Right ventricle myocardium inferior (tissue), 1 donor: ENCODE measurements at regions not wholly inside any gene's neighbourhood (a gene's known extent, or its start where the extent isn't known, plus 50 kb on each side); places are given as distances from the start of the nearest gene placed in this dataset.

Source experiments
- ATAC-seq: fragments of 200-7000 bp; cut with Tn5 transposase; one replicate; pipeline ENCODE4 v1.9.1; 2020; ENCODE audit warnings: mild to moderate bottlenecking, moderate library complexity
- DNase-seq: peaks from one replicate; pipeline ENCODE4 v3.0.0; 2021; ENCODE audit errors: missing footprints
- intact Hi-C: fragments of 100-400 bp; cut with DNase I; formaldehyde crosslinking; loops from one replicate; pipeline ENCODE4 v1.11.0; 2022
- donor health status: DM: no; HTN: yes; CAD: no; lungs with severe emphysema.

DNA sequence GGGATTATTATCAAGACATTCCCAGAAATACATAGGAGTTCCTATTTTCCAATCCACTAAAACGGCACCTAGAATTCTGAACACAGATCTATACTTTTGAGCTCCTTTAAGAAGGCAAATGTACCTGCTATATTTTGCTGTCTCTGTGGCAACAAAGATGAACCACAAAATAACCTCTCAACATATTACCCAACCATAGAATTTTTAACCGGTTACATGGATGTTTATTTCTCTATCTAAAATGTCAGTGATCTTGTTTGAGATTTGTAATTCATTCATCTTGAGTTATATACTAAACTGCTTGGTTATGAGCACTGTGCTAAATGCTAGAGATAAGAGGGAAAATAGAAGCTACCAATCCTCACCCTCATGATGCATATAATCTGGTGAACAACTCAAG lies 117.5 kb upstream of the HMGCLL1 start:
- intact Hi-C loops, result no loop called here
- ATAC-seq, result no peak
- DNase-seq, result no peak

DNA sequence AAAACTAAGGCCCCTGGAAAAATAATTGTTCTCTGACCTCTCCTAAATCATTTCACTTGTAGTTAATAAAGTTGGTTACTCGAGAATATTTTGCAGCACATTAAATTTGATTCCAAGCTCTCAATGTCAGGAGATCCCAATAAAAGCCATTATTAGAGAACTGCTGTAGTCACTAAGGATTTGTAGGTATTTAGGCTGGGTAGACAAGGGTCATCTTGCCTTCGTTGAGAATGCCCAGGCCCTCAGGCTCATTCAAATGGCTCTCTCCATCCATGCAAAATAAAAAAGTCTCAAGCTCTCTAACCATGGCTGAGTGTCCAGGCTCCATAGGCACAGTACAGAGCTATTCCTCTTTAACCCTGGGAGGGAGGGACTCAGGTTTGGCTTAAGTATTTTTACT lies 117.0 kb upstream of the HMGCLL1 start:
- intact Hi-C loops, result no loop called here

DNA sequence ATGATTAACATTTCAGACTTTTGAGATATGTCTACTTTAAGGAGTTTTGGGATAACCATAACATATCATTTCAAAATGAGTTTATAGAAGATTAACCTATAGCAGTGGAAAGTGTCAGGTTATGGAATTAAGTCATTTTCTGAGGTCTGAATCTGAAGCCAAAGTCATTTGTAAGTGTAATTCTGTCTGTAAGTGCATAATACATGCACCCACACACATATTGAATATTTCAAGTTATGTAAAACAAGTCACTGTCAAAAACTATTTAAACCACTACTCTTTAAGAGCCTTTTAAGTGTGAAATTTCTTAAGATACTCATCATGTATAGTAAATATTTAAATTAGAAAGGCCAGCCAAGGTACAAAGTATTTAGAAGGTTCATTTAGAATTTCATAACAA lies 115.8 kb upstream of the HMGCLL1 start:
- ATAC-seq (no peak), DNase-seq (no peak)
- intact Hi-C loops, result no loop called here

More for the DNA sequence above, 117.0 kb upstream of the HMGCLL1 start:
- ATAC-seq (no peak), DNase-seq (no peak)

DNA sequence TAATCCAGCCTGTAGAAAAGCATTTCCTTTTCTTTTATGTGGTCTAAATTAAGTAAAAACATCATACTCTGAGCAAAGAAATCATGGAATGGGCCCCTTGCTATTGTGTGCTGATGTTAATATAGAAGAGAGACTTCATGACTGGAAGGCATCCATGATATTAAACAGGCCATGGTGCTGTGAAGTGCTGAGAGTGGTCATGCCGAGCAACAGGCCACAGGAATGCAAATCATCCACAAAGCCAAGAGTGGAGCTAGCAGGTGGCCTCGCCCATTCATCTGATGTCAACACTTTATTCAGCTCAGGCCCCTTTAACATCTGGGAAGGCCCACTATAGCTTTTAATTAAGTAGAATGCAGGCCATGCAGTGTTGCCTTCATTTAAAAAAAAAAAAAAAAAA lies 115.2 kb upstream of the HMGCLL1 start:
- ATAC-seq, result peak; percentile 91
- intact Hi-C loops, result no loop called here
- no peak for DNase-seq

DNA sequence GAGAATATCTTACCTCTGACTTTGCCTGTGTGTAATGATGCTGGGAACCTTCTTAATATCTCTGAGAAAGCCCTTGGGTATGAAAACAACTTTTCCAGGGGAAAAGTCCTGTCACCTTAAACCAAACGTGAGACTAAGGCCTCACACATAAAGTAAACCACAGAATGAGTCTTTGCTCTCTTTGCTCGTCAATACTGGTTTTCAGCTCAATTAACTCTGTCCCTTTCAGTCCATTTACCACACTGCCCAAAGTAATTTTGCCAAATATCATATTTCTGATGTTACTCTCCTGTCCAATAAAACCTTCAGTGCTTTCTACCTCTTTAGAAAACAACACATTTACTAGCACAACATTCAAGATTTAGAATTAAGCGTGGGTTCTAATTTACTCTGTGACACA lies 100.5 kb upstream of the HMGCLL1 start:
- intact Hi-C loops, result no loop called here
- no peak for ATAC-seq

DNA sequence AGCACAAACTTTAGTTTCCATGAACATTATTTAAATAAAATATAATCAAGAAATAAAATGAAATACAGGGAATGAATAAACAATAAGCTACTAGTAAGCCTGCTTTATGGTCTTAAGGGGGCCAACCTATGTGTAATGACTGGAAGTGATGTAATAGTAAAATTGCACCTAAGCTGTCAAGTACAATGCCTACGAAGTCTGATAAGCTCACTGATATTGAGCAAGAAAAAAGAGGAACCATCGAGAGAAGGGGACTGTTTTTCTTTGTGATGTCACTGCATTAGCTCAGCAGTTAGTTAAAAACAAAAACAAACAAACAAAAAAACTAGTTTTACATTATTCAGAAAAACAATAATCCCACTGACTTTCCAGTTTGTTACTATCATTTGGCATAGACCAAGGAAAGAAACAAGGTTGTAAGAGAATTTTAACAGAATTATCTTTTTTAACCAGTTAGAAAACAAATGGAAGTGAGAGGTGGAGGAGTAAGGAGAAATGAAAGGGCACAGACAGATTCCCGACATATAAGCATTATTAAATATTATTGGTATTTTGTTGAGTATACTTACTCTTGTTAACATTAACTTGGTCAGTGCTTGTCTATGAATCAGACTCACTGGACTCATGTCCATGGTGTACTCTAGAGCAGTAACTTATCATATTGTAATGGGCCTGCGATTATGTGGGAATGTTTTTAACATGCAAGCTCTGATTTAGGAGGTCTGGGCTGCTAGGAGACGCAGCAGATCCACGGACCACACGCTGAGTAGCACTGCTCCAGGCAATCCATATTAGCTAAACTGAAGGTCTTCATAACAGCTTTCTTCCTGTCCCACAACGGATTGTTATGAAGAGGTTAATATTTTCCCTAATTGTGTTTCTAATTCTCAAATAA lies 99.6 kb upstream of the HMGCLL1 start:
- ATAC-seq, result no peak

More for the DNA sequence above, 100.5 kb upstream of the HMGCLL1 start:
- no peak for DNase-seq

DNA sequence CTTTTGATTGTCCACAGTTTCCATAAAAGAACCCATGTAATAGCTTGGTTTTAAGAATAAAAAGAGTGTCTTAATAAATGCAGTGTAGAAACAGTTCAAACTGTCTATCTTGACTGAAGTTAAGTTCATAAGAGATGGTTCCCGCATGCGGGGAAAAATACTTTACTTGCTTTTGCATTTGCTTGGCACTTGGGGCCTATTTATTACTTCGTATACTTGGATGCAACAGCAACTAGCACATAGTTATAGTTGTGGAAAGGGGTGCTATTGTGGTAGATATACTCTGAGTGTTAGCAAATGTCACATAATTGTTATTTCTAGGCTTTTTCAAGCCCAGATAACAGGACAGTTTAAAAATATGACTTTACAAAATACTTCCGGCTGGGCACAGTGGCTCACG lies 97.7 kb upstream of the HMGCLL1 start:
- ATAC-seq (no peak), DNase-seq (no peak)
- intact Hi-C loops, result no loop called here

More for the DNA sequence above, 99.6 kb upstream of the HMGCLL1 start:
- no peak for DNase-seq
- intact Hi-C loops, result no loop called here

DNA sequence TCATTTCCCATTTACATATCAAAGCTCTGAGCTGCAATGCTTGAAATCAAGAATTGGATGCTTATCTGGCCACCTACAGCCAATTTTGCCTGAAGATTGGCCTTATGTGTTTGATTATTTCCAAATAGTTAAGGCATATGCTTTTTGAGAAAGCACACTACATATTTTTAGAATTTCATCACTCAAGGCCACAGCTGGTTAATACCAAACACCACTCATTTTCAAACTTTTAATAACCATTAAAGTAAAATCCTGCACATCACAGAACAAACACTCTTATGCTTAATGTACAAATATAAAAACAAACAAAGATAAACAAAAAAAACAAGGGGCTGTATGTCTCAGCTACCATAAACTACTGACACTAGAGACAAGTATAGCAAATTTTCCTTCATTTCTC lies 96.9 kb upstream of the HMGCLL1 start:
- intact Hi-C loops, result no loop called here
- ATAC-seq, result no peak
- no peak for DNase-seq

DNA sequence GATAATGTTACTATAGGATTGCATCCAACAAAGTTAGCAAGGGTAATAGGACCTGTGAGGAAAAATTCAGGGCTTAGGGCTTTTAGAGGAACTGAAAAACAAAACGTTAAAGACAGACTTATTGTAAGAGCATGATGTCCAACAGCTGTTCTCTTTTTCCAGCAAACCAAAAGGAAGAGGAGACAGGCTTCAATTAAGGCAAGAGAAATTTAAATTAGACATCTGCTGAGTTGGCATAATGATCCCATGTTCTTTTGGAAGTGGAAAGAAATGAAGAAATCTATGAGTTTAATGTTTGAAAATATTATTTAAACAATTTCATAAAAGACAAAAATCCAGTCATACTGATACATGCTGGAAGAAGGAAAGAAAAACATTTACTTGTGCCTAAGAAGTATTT lies 95.7 kb upstream of the HMGCLL1 start:
- no peak for DNase-seq
- ATAC-seq, result no peak
- intact Hi-C loops, result no loop called here

DNA sequence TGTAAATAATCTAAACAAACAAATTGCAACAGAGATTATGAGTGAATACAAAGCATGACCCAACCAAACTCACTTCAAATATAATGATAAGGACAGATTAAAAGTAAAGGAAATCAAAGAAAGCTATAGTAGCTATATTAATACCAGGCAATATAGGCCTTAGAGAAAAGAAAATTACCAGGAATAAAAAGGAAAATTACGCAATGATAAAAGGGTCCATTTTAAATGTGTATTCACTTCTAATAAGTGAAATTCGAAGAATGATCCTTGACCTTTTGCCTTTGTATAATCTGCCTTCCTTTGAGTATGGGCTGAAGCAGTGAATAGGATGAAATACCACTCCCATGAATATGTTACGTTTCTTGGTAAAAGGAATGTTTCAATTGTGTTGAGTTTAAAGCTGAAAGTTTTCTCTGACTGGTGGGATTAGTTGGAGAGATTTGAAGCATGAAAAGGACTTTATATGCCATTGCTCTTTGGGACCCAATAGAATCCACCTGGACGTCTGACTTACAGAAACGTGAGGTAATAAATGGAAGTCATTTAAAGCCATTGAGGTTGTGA lies 91.9 kb upstream of the HMGCLL1 start:
- DNase-seq (no peak), ATAC-seq (no peak)
- intact Hi-C loops, result no loop called here

DNA sequence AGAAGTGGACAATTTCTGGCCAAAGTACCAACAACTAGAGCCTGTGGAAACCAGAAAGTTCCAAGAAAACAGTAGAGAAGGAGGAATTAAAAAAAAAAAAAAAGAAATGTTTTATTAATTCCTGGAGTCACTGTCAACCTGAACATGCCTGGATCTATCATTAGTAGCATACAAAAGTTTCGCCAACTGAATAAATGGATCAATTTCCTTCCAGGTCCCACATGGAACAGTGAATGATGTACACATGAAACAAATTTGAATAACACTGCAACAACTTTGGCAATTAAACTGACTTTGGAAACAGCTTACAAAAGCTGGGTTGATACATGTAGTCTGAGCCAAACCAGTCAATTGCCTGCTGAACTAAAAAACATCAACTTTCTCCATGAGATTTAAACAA lies 90.0 kb upstream of the HMGCLL1 start:
- intact Hi-C loops, result no loop called here
- ATAC-seq, result peak; percentile 40
- no peak for DNase-seq

DNA sequence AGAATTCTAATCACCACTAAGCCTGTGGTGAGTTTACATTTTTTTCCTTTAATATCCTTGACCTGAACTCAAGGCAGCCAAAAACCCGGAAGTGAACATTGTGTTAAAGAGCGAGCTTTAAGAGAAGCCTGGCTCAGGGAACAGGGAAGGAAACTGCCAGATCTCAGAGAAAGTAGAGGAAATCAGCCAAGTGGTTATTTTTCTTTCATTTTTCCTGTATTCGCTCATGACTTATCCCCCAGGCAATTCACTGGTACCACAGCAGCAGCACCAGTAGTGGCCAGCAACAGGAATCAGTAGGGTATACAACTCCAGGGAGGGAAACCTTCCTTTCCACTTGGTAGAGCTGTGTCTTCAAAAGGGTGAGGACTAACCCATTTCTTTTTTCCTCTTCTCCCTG lies 89.6 kb upstream of the HMGCLL1 start:
- DNase-seq, result no peak
- ATAC-seq, result peak; percentile 84
- intact Hi-C loops, result no loop called here

DNA sequence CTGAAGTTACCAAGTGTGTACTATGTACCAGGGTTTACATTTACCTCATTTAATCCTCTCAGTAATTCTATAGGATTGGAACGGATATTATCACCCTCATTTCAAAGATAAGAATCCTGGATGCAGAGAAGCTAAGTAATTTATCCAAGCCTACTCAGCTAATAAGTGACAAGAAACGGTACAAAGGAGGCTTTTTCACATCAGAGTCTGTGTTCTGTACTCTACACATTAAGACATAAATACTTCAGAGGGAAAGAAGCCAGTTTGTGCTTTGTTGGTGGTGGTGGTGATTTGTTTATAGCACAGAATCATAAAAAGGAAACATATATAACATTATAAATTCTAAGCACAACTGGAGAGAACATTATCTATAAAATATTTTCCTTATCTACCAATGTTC lies 88.3 kb upstream of the HMGCLL1 start:
- intact Hi-C loops, result no loop called here
- DNase-seq, result no peak
- no peak for ATAC-seq

DNA sequence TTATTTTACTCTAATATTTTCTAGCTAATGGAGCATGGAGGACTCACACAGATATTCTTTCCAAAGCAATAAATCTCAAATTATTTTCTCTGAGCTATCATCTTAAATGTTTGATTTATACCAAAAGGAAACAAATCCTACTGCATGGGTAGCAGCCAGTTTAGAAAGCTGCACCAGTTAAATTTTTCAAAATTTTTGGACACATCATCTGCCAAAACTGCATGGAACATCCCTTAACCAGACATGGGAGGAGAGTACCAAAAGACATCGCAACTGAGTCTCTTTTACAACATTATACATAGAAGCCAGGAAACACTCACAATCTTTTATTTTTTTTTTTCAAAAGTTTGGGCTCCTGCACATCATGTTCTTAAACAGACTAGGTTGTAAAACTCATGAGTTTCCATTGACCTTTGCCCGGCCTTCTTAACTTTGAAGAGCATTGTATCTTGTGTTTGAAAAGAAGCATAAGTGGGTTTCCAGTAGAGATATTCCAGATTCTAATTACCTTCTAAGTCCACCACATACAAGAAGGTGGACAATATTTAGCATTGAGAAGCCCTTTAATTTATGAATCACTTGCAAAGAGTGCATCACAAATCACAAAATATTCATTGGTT lies 87.7 kb upstream of the HMGCLL1 start:
- intact Hi-C loops, result no loop called here
- ATAC-seq, result no peak
- DNase-seq, result no peak

DNA sequence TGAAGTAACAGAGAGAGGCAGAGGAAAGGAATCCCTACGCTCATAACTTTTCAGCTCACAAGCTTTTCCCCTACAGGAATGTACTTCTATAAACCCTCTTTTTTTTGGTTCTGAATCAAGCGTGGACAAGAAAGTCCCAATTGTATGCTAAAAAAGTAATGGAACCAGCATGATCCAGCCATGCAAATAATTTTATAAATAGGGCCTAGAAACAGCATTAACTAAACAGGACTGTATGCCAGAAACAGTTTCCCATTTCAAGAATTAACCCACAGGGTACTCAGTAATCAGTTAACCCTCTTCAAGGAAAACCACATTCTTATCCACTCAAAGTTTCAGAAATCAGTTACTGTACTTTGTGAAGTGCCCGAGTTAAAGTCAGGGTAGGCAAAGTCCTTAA lies 87.0 kb upstream of the HMGCLL1 start:
- intact Hi-C loops, result no loop called here

DNA sequence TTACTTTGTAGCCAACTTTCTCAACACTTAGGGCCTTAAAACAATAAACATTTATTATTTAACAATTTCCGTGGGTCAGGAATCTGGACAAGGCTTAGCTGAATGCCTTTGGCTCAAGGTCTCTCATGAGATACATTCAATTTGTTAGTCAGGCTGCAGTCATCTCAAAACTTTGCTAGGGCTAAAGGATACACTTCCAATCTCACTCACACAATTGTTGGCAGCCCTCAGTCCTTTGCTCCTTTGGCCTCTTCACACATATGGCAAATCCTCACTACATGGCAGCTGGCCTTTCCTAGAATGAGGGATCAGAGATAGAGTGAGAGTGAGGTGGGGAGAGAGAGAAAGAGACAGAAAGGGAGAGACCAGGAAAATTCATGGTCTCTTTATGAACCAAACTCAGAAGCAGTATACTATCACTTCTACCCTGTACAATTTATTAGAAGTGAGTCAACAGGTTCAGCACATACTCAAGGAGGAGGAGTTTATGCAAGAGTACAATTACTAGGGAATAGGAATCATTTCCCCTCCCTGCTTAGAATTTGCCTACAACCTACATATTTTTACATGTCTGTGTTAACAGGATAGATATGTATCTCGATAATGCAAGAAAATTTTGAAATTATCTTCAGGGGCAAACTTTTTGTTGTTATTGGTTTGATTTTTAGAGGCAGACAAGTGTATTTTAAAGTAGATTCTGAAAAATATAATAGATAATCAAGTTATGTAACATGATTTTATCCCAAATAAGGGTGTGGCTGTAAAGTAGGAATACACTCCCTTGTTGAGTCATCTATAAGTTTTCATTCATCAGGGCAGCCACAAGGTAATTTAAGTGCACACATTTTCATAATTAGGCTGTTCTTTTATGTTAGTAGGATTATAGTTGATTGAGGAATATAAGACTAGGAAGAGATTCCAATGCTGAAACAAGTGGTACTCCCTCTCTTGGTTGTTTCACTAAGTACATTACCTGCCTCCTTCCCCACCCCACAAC lies 85.9 kb upstream of the HMGCLL1 start:
- DNase-seq (no peak), ATAC-seq (no peak)
- intact Hi-C loops, result no loop called here

More for the DNA sequence above, 87.0 kb upstream of the HMGCLL1 start:
- no peak for ATAC-seq
- no peak for DNase-seq

DNA sequence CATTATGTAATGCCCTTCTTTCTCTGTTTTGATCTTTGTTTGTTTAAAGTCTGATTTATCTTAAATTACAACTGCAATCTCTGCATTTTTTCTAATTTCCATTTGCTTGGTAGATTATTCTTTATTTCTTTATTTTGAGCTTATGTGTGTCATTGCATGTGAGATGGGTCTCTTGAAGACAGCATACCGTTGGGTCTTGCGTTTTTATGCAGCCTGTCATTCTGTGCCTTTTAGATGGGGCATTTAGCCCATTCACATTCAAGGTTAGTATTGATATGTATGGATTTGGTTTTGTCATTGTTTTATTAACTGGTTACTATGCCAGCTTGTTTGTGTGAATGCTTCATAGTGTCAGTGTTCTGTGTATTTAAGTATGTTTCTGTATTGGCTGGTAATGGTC lies 84.9 kb upstream of the HMGCLL1 start:
- intact Hi-C loops, result no loop called here
- ATAC-seq (no peak), DNase-seq (no peak)

DNA sequence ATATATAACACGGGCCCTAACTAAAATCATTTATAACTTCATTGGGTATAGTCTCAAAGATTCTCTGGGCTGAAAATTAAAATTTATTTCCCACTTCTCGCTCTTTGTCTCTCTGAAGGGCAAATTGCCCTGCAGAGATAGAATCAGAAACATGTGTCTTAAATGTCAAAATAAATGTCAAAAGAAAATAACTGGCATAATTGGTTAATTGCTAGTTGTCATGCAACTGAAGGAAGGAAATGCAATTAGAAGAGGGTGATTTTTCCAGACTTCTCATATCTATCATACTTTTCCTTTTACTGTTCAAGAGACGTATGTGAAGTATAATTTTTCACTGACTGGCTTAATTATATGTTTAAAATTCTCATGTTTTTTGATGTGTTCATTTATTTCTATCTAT lies 80.3 kb upstream of the HMGCLL1 start:
- ATAC-seq (no peak), DNase-seq (no peak)
- intact Hi-C loops, result no loop called here

DNA sequence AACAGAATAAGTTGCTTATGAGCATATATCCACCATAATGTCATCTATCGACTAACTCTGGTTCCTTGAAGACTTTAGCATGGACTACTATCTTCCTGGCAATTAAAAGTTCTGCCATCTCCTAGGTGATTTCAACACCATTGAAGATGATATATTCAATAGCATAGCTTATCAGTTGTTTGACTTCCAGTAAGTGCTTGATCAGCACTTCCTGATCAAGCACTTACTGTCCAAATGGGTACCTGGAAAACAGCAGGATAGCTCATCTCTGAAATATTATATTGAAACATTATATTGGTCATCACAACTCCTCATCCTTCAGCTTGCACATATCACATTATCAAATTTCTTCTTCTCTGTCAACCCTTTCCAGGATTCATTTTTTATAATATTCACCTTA lies 75.5 kb upstream of the HMGCLL1 start:
- DNase-seq (no peak), ATAC-seq (no peak)
- intact Hi-C loops, result no loop called here
